B cell (primary cell): ENCODE measurements at regions not wholly inside any gene's neighbourhood (a gene's known extent, or its start where the extent isn't known, plus 50 kb on each side); places are given as distances from the start of the nearest gene placed in this dataset.

Experiments used
- ATAC-seq: fragments of 200-7000 bp; cut with Tn5 transposase; one replicate; pipeline ENCODE4 v1.10.0; 2021; ENCODE audit warnings: low read depth, mild to moderate bottlenecking, moderate number of reproducible peaks, moderate library complexity
- CTCF ChIA-PET: fragments of 350-600 bp; sonication (Branson Sonifier 250); formaldehyde crosslinking; loops from one replicate; lab custom pipeline; 2021; ENCODE audit warnings: antibody characterized with exemption, inconsistent platforms; lab: Charles Lee
- POLR2A ChIA-PET: fragments of 350-600 bp; sonication (Branson Sonifier 250); formaldehyde crosslinking; loops from one replicate; lab custom pipeline; 2021; ENCODE audit warnings: antibody characterized with exemption; lab: Charles Lee
- DNase-seq: peaks from one replicate; pipeline ENCODE4 v3.0.0; 2013
- H2AFZ ChIP-seq: 2 replicates; pipeline ENCODE4 v1.6.1; 2012; ENCODE audit warnings: mild to moderate bottlenecking, low read depth, low read length; ENCODE audit not compliant: insufficient read depth, poor library complexity, severe bottlenecking
- H3K27ac ChIP-seq, 2 donors: 1 replicate in 1 of 2; 2 replicates in 1 of 2; pipeline ENCODE4 v1.5.1; 2012 to 2013; ENCODE audit warnings: low read length in 2 of 2, mild to moderate bottlenecking in 2 of 2, moderate library complexity in 1 of 2
- H3K27me3 ChIP-seq, 4 experiments: fragments of 200-600 bp in 1 of 4; sonication (generic) in 1 of 4; replicated peaks in 1 of 4; 1 replicate in 2 of 4; 2 replicates in 2 of 4; pipeline versions ENCODE4 v1.6.1 to v1.7.0; 2013 to 2016; ENCODE audit warnings: low read length in 3 of 4, mild to moderate bottlenecking in 2 of 4, mixed read lengths in 1 of 4, moderate library complexity in 1 of 4; ENCODE audit not compliant: insufficient read depth in 4 of 4, control insufficient read depth in 3 of 4; ENCODE audit errors: control extremely low read depth in 1 of 4
- H3K36me3 ChIP-seq, 2 experiments: replicated peaks in 1 of 2; 1 replicate in 1 of 2; 2 replicates in 1 of 2; pipeline versions ENCODE4 v1.6.1 to v1.7.1; 2013; ENCODE audit warnings: low read length in 1 of 2; ENCODE audit not compliant: insufficient read depth in 2 of 2, control insufficient read depth in 1 of 2; ENCODE audit errors: control extremely low read depth in 1 of 2, extremely low read depth in 1 of 2
- H3K4me1 ChIP-seq, 2 donors: fragments of 200-600 bp in 1 of 2; sonication (generic) in 1 of 2; 1 replicate in 1 of 2; 2 replicates in 1 of 2; pipeline versions ENCODE4 v1.5.1 to v1.6.1; 2013 to 2017; ENCODE audit warnings: low read length in 2 of 2; ENCODE audit not compliant: control insufficient read depth in 2 of 2, insufficient read depth in 2 of 2
- H3K4me2 ChIP-seq: replicated peaks from 2 replicates; pipeline ENCODE3; 2012; ENCODE audit warnings: mild to moderate bottlenecking, low read depth, low read length; ENCODE audit not compliant: poor library complexity, severe bottlenecking
- H3K4me3 ChIP-seq, 5 experiments: fragments of 200-600 bp in 1 of 5; sonication (generic) in 1 of 5; 1 replicate in 3 of 5; 2 replicates in 2 of 5; pipeline versions ENCODE4 v1.5.1 to v1.7.0; 2011 to 2016; ENCODE audit warnings: low read length in 4 of 5, mild to moderate bottlenecking in 4 of 5, low read depth in 2 of 5, control low read depth in 1 of 5, moderate library complexity in 1 of 5; ENCODE audit not compliant: insufficient read depth in 1 of 5; ENCODE audit errors: control extremely low read depth in 1 of 5, extremely low read depth in 1 of 5
- H3K79me2 ChIP-seq: fragments of 200-600 bp; sonication (generic); one replicate; pipeline ENCODE4 v1.6.0; 2016; ENCODE audit warnings: low read length; ENCODE audit not compliant: control insufficient read depth, insufficient read depth
- H3K9ac ChIP-seq: fragments of 200-600 bp; sonication (generic); 2 replicates; pipeline ENCODE4 v1.6.1; 2017; ENCODE audit warnings: mild to moderate bottlenecking, low read length, moderate library complexity
- H3K9me3 ChIP-seq, 3 donors: one replicate each; pipeline versions ENCODE4 v1.6.1 to v1.7.1; 2013; ENCODE audit warnings: low read length in 2 of 3; ENCODE audit not compliant: control insufficient read depth in 2 of 3, insufficient read depth in 1 of 3; ENCODE audit errors: control extremely low read depth in 1 of 3
- H4K20me1 ChIP-seq: 2 replicates; pipeline ENCODE4 v1.6.0; 2012; ENCODE audit warnings: mild to moderate bottlenecking, low read length; ENCODE audit not compliant: insufficient read depth, control insufficient read depth, poor library complexity, severe bottlenecking
- H3K27ac Mint-ChIP-seq: one replicate; pipeline ENCODE4 v1.8.0; 2021; ENCODE audit warnings: mixed read lengths
- H3K27me3 Mint-ChIP-seq: one replicate; pipeline ENCODE4 v1.8.0; 2021; ENCODE audit warnings: mixed read lengths
- H3K4me1 Mint-ChIP-seq: one replicate; pipeline ENCODE4 v1.8.0; 2021; ENCODE audit warnings: mixed read lengths
- H3K4me3 Mint-ChIP-seq: one replicate; pipeline ENCODE4 v1.8.0; 2021; ENCODE audit warnings: mixed read lengths
- H3K9me3 Mint-ChIP-seq: one replicate; pipeline ENCODE4 v1.8.0; 2022; ENCODE audit warnings: mixed read lengths; ENCODE audit not compliant: insufficient read depth
- EZH2 ChIP-seq: IDR thresholded peaks from 2 replicates; pipeline ENCODE4 v1.6.1; 2012; ENCODE audit warnings: borderline replicate concordance, low read depth, mild to moderate bottlenecking, moderate library complexity, low read length; ENCODE audit not compliant: insufficient read depth, poor library complexity, severe bottlenecking
- WGBS: methylation state at CpG from one replicate; pipeline ENCODE4 v1.1.5; 2013; ENCODE audit warnings: missing lambda C conversion rate; ENCODE audit not compliant: insufficient coverage; 5-methylcytosine and 5-hydroxymethylcytosine counted together
- intact Hi-C: fragments of 100-400 bp; cut with micrococcal nuclease; formaldehyde crosslinking; loops from one replicate; pipeline ENCODE4 v1.10.0; 2022
- TF ChIP-seq, protein P1 (sequence below): fragments of 200-600 bp; IDR thresholded peaks from one replicate; pipeline ENCODE4 v1.8.0; 2022; ENCODE audit warnings: antibody characterized with exemption, mild to moderate bottlenecking

DNA sequence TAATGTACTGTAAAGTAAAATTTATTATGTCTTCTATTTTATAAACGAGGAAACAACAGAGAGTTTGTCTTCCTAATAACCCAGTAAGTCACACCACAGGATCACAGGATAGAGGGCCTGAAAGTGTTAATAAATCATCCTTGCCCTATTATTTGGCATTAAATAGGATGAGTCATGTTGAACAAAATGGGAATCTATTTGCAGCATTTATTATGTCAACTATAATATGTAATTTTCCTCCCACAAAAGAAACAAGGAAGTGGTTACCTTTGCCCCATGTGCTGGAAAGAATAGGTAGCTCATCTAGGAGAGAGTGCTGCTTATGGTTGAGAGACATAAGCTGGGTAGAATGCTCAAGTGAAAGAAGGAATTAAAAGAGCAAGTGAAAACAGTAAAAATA is 237.6 kb upstream of the NDST3 start:
- H3K4me1 ChIP-seq: no peaks in the 10 kb centered on the region
- no peaks in the 10 kb centered on the region for H3K79me2 ChIP-seq
- DNase-seq (no peak), ATAC-seq (no peak)
- no peak overlapping the region for H3K27ac Mint-ChIP-seq
- intact Hi-C loops: no loop called here
- H3K27me3 ChIP-seq: no peaks in the 10 kb centered on the region
- WGBS: no CpG with 5 or more reads among the region's 1 CpG
- H4K20me1 ChIP-seq: no peaks in the 10 kb centered on the region
- no peaks in the 10 kb centered on the region for H3K4me1 Mint-ChIP-seq
- H3K27me3 Mint-ChIP-seq: no peaks in the 10 kb centered on the region
- no peak overlapping the region for H3K27ac ChIP-seq
- no peak overlapping the region for H3K4me3 Mint-ChIP-seq
- H3K4me2 ChIP-seq: no peak overlapping the region
- TF ChIP-seq EZH2: no peak
- TF ChIP-seq, protein P1, sequence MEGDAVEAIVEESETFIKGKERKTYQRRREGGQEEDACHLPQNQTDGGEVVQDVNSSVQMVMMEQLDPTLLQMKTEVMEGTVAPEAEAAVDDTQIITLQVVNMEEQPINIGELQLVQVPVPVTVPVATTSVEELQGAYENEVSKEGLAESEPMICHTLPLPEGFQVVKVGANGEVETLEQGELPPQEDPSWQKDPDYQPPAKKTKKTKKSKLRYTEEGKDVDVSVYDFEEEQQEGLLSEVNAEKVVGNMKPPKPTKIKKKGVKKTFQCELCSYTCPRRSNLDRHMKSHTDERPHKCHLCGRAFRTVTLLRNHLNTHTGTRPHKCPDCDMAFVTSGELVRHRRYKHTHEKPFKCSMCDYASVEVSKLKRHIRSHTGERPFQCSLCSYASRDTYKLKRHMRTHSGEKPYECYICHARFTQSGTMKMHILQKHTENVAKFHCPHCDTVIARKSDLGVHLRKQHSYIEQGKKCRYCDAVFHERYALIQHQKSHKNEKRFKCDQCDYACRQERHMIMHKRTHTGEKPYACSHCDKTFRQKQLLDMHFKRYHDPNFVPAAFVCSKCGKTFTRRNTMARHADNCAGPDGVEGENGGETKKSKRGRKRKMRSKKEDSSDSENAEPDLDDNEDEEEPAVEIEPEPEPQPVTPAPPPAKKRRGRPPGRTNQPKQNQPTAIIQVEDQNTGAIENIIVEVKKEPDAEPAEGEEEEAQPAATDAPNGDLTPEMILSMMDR: no peak
- no peak overlapping the region for H2AFZ ChIP-seq
- no peaks in the 10 kb centered on the region for H3K9me3 Mint-ChIP-seq
- no peaks in the 10 kb centered on the region for H3K9me3 ChIP-seq
- ChIA-PET CTCF (no interaction called here), POLR2A (no interaction called here)
- H3K9ac ChIP-seq: no peak overlapping the region
- H3K4me3 ChIP-seq: no peak overlapping the region
- no peaks in the 10 kb centered on the region for H3K36me3 ChIP-seq

DNA sequence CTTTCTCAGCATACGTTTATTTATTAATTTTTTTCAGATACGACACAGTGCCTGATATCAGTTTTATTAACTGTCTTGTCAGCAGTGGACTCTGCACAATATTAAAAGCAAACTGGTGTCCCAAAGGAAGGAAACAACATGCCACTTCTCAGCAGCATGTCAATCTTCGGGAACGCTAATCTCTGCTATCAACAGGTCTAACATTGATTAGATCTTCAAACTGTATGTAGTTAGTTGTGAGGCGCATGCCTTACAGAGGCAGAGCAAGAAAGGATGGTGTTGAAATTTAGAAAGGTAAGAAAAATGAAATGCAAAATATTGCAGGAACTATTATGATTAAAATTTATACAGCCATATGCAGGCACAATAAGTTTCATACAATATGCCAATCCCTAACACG is 233.7 kb upstream of the NDST3 start:
- Mint-ChIP-seq H3K27ac (no peak overlapping the region), H3K9me3 (no peaks in the 10 kb centered on the region), H3K27me3 (no peaks in the 10 kb centered on the region), H3K4me3 (no peak overlapping the region), H3K4me1 (no peaks in the 10 kb centered on the region)
- Histone ChIP-seq H3K27me3 (no peaks in the 10 kb centered on the region), H3K9ac (no peak overlapping the region), H4K20me1 (no peaks in the 10 kb centered on the region), H3K4me3 (no peak overlapping the region), H3K36me3 (no peaks in the 10 kb centered on the region), H3K79me2 (no peaks in the 10 kb centered on the region), H3K27ac (no peak overlapping the region), H2AFZ (no peak overlapping the region), H3K9me3 (no peaks in the 10 kb centered on the region), H3K4me2 (no peak overlapping the region), H3K4me1 (no peaks in the 10 kb centered on the region)
- ChIA-PET CTCF (no interaction called here), POLR2A (no interaction called here)
- intact Hi-C loops: no loop called here
- ATAC-seq: no peak
- TF ChIP-seq EZH2: no peak
- TF ChIP-seq, protein P1: no peak
- no peak for DNase-seq
- 100% methylated on average over 2 of the region's 6 CpGs for WGBS
